22Rv1 (cell line): ENCODE measurements at regions not wholly inside any gene's neighbourhood (a gene's known extent, or its start where the extent isn't known, plus 50 kb on each side); places are given as distances from the start of the nearest gene placed in this dataset.

Source experiments
- ZFX ChIP-seq: fragments of 450-650 bp; IDR thresholded peaks from 2 replicates; pipeline ENCODE4 v1.6.1; 2017; ENCODE audit warnings: antibody characterized with exemption, borderline replicate concordance
- TF ChIP-seq, protein P1 (sequence below): fragments of 450-650 bp; IDR thresholded peaks from 2 replicates; pipeline ENCODE4 v1.5.1; 2017; ENCODE audit warnings: mild to moderate bottlenecking

DNA sequence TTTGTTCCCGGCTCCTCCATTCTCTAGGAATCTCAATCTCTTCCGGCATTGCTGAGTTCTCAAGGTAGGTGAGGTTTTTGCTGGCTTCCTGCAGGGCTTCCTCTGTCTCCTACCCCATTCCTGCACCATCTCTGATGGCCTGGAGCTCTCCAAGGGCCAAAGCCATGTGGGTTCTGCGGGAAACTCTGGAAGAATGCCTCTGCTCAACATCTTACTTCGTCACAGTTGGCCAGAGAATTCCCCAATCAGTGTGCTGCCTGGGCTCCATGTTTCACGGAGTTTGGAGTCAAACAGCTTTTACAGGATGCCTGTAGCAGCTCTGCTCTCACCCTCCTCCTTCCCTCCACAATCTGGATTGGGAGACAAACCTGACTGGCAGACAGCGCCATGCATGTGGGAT, 253.9 kb upstream of the HES1 start:
- TF ChIP-seq, protein P1, sequence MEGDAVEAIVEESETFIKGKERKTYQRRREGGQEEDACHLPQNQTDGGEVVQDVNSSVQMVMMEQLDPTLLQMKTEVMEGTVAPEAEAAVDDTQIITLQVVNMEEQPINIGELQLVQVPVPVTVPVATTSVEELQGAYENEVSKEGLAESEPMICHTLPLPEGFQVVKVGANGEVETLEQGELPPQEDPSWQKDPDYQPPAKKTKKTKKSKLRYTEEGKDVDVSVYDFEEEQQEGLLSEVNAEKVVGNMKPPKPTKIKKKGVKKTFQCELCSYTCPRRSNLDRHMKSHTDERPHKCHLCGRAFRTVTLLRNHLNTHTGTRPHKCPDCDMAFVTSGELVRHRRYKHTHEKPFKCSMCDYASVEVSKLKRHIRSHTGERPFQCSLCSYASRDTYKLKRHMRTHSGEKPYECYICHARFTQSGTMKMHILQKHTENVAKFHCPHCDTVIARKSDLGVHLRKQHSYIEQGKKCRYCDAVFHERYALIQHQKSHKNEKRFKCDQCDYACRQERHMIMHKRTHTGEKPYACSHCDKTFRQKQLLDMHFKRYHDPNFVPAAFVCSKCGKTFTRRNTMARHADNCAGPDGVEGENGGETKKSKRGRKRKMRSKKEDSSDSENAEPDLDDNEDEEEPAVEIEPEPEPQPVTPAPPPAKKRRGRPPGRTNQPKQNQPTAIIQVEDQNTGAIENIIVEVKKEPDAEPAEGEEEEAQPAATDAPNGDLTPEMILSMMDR = no peak
- TF ChIP-seq ZFX = no peak
